ENCODE measurements at regions not wholly inside any gene's neighbourhood (a gene's known extent, or its start where the extent isn't known, plus 50 kb on each side); places are given as distances from the start of the nearest gene placed in this dataset.

GRCh38 chr9:120303519-120303918 lies 276.4 kb downstream of the CDK5RAP2 start:
- FAIRE-seq (no peak), DNase-seq (ENCODE audit: insufficient read length, low spot score) (no peak)
- TF ChIP-seq POLR2A (IDR thresholded peaks at IDR 0.05; ENCODE audit: low read depth, low read length), result no peak
- no peak for TF ChIP-seq POU2F2 (IDR thresholded peaks at IDR 0.05; ENCODE audit: low read depth, low read length)
- no peak for TF ChIP-seq SPI1 (IDR thresholded peaks at IDR 0.05; ENCODE audit: low read depth, low read length)
- no peak for TF ChIP-seq TAF1 (IDR thresholded peaks at IDR 0.05; ENCODE audit: low read depth, low read length)
- no peak for TF ChIP-seq POLR2AphosphoS5 (IDR thresholded peaks at IDR 0.05; ENCODE audit: low read depth, low read length)
- no peak for TF ChIP-seq PAX5 (IDR thresholded peaks at IDR 0.05; ENCODE audit: insufficient read depth, low read length, severe bottlenecking)

- TF ChIP-seq POLR2A (IDR thresholded peaks at IDR 0.05; ENCODE audit: low read depth, low read length), result no peak
- no peak for TF ChIP-seq SPI1 (IDR thresholded peaks at IDR 0.05; ENCODE audit: low read depth, low read length)
- TF ChIP-seq PAX5 (IDR thresholded peaks at IDR 0.05; ENCODE audit: insufficient read depth, low read length, severe bottlenecking), result no peak
- no peak for TF ChIP-seq POU2F2 (IDR thresholded peaks at IDR 0.05; ENCODE audit: low read depth, low read length)
- no peak for TF ChIP-seq POLR2AphosphoS5 (IDR thresholded peaks at IDR 0.05; ENCODE audit: low read depth, low read length)
- TF ChIP-seq TAF1 (IDR thresholded peaks at IDR 0.05; ENCODE audit: low read depth, low read length), result no peak
- DNase-seq (ENCODE audit: insufficient read length, low spot score), result no peak
- no peak for FAIRE-seq
Measured at GRCh38 chr9:120299785-120300184, 280.2 kb downstream of the CDK5RAP2 start.

- FAIRE-seq (no peak), DNase-seq (ENCODE audit: insufficient read length, low spot score) (no peak)
- TF ChIP-seq SPI1 (IDR thresholded peaks at IDR 0.05; ENCODE audit: low read depth, low read length) (no peak), TAF1 (IDR thresholded peaks at IDR 0.05; ENCODE audit: low read depth, low read length) (no peak), POLR2AphosphoS5 (IDR thresholded peaks at IDR 0.05; ENCODE audit: low read depth, low read length) (no peak), POLR2A (IDR thresholded peaks at IDR 0.05; ENCODE audit: low read depth, low read length) (no peak)
Measured at GRCh38 chr9:120294003-120294402, 286.0 kb downstream of the CDK5RAP2 start.

- DNase-seq (ENCODE audit: insufficient read length, low spot score) (no peak), FAIRE-seq (no peak)
- TF ChIP-seq TAF1 (IDR thresholded peaks at IDR 0.05; ENCODE audit: low read depth, low read length) (no peak), POLR2A (IDR thresholded peaks at IDR 0.05; ENCODE audit: low read depth, low read length) (no peak), POU2F2 (IDR thresholded peaks at IDR 0.05; ENCODE audit: low read depth, low read length) (no peak), SPI1 (IDR thresholded peaks at IDR 0.05; ENCODE audit: low read depth, low read length) (no peak), POLR2AphosphoS5 (IDR thresholded peaks at IDR 0.05; ENCODE audit: low read depth, low read length) (no peak), PAX5 (IDR thresholded peaks at IDR 0.05; ENCODE audit: insufficient read depth, low read length, severe bottlenecking) (no peak)
Measured at GRCh38 chr9:120292606-120293005, 287.4 kb downstream of the CDK5RAP2 start.

GRCh38 chr9:120291050-120291449 lies 288.9 kb downstream of the CDK5RAP2 start:
- no peak for TF ChIP-seq POLR2AphosphoS5 (IDR thresholded peaks at IDR 0.05; ENCODE audit: low read depth, low read length)
- no peak for TF ChIP-seq PAX5 (IDR thresholded peaks at IDR 0.05; ENCODE audit: insufficient read depth, low read length, severe bottlenecking)
- FAIRE-seq (no peak), DNase-seq (ENCODE audit: insufficient read length, low spot score) (no peak)

GRCh38 chr9:120289990-120290975 lies 289.7 kb downstream of the CDK5RAP2 start:
- TF ChIP-seq POU2F2 (IDR thresholded peaks at IDR 0.05; ENCODE audit: low read depth, low read length), result no peak
- TF ChIP-seq PAX5 (IDR thresholded peaks at IDR 0.05; ENCODE audit: insufficient read depth, low read length, severe bottlenecking), result no peak
- no peak for DNase-seq (ENCODE audit: insufficient read length, low spot score)
- FAIRE-seq, result no peak

GRCh38 chr9:120289098-120289497 lies 290.9 kb downstream of the CDK5RAP2 start:
- FAIRE-seq (no peak), DNase-seq (ENCODE audit: insufficient read length, low spot score) (no peak)
- no peak for TF ChIP-seq SPI1 (IDR thresholded peaks at IDR 0.05; ENCODE audit: low read depth, low read length)
- no peak for TF ChIP-seq POU2F2 (IDR thresholded peaks at IDR 0.05; ENCODE audit: low read depth, low read length)
- no peak for TF ChIP-seq TAF1 (IDR thresholded peaks at IDR 0.05; ENCODE audit: low read depth, low read length)
- TF ChIP-seq PAX5 (IDR thresholded peaks at IDR 0.05; ENCODE audit: insufficient read depth, low read length, severe bottlenecking), result no peak
- no peak for TF ChIP-seq POLR2A (IDR thresholded peaks at IDR 0.05; ENCODE audit: low read depth, low read length)

- FAIRE-seq, result no peak
- DNase-seq (ENCODE audit: insufficient read length, low spot score), result no peak
- TF ChIP-seq SPI1 (IDR thresholded peaks at IDR 0.05; ENCODE audit: low read depth, low read length) (no peak), PAX5 (IDR thresholded peaks at IDR 0.05; ENCODE audit: insufficient read depth, low read length, severe bottlenecking) (no peak), POLR2AphosphoS5 (IDR thresholded peaks at IDR 0.05; ENCODE audit: low read depth, low read length) (no peak), POU2F2 (IDR thresholded peaks at IDR 0.05; ENCODE audit: low read depth, low read length) (no peak), TAF1 (IDR thresholded peaks at IDR 0.05; ENCODE audit: low read depth, low read length) (no peak), POLR2A (IDR thresholded peaks at IDR 0.05; ENCODE audit: low read depth, low read length) (no peak)
Measured at GRCh38 chr9:120286530-120286929, 293.4 kb downstream of the CDK5RAP2 start.

GRCh38 chr9:120284821-120285220 lies 295.1 kb downstream of the CDK5RAP2 start:
- no peak for FAIRE-seq
- DNase-seq (ENCODE audit: insufficient read length, low spot score), result no peak

GRCh38 chr9:120281665-120282064 lies 298.3 kb downstream of the CDK5RAP2 start:
- no peak for DNase-seq (ENCODE audit: insufficient read length, low spot score)
- TF ChIP-seq POU2F2 (IDR thresholded peaks at IDR 0.05; ENCODE audit: low read depth, low read length) (no peak), SPI1 (IDR thresholded peaks at IDR 0.05; ENCODE audit: low read depth, low read length) (no peak), POLR2AphosphoS5 (IDR thresholded peaks at IDR 0.05; ENCODE audit: low read depth, low read length) (no peak), TAF1 (IDR thresholded peaks at IDR 0.05; ENCODE audit: low read depth, low read length) (no peak), POLR2A (IDR thresholded peaks at IDR 0.05; ENCODE audit: low read depth, low read length) (no peak), PAX5 (IDR thresholded peaks at IDR 0.05; ENCODE audit: insufficient read depth, low read length, severe bottlenecking) (no peak)
- no peak for FAIRE-seq

More at GRCh38 chr9:120284821-120285220, 295.1 kb downstream of the CDK5RAP2 start:
- TF ChIP-seq PAX5 (IDR thresholded peaks at IDR 0.05; ENCODE audit: insufficient read depth, low read length, severe bottlenecking), result no peak
- no peak for TF ChIP-seq SPI1 (IDR thresholded peaks at IDR 0.05; ENCODE audit: low read depth, low read length)
- TF ChIP-seq POLR2A (IDR thresholded peaks at IDR 0.05; ENCODE audit: low read depth, low read length), result no peak
- TF ChIP-seq TAF1 (IDR thresholded peaks at IDR 0.05; ENCODE audit: low read depth, low read length), result no peak
- TF ChIP-seq POLR2AphosphoS5 (IDR thresholded peaks at IDR 0.05; ENCODE audit: low read depth, low read length), result no peak
- no peak for TF ChIP-seq POU2F2 (IDR thresholded peaks at IDR 0.05; ENCODE audit: low read depth, low read length)

All from GM12891 (cell line).